Mesendoderm (in vitro differentiated cells): ENCODE measurements at regions not wholly inside any gene's neighbourhood (a gene's known extent, or its start where the extent isn't known, plus 50 kb on each side); places are given as distances from the start of the nearest gene placed in this dataset.

Experiments used
- DNase-seq: peaks from one replicate; pipeline ENCODE4 v3.0.0; 2013
- H2AK5ac ChIP-seq: 2 replicates; pipeline ENCODE4 v1.6.1; 2013; ENCODE audit warnings: low read length, inconsistent platforms
- H2BK120ac ChIP-seq: 2 replicates; pipeline ENCODE4 v1.6.1; 2013; ENCODE audit warnings: low read depth, mild to moderate bottlenecking, low read length, moderate library complexity, mixed read lengths
- H2BK15ac ChIP-seq: replicated peaks from 2 replicates; pipeline ENCODE4 v1.6.1; 2013; ENCODE audit warnings: low read depth, mild to moderate bottlenecking, moderate library complexity
- H2BK5ac ChIP-seq: 2 replicates; pipeline ENCODE4 v1.6.1; 2013; ENCODE audit warnings: low read length, inconsistent platforms
- H3K18ac ChIP-seq: 2 replicates; pipeline ENCODE4 v1.6.1; 2013; ENCODE audit warnings: mild to moderate bottlenecking, low read length, mixed read lengths
- H3K23ac ChIP-seq: one replicate; pipeline ENCODE4 v1.6.1; 2013; ENCODE audit warnings: low read length
- H3K27ac ChIP-seq: 2 replicates; pipeline ENCODE4 v1.5.1; 2013; ENCODE audit warnings: low read depth, mild to moderate bottlenecking, inconsistent platforms, low read length, moderate library complexity
- H3K27me3 ChIP-seq: 2 replicates; pipeline ENCODE4 v1.6.1; 2013; ENCODE audit warnings: low read length, control low read depth, mild to moderate bottlenecking, inconsistent platforms; ENCODE audit not compliant: insufficient read depth, poor library complexity
- H3K36me3 ChIP-seq: 2 replicates; pipeline ENCODE4 v1.6.1; 2013; ENCODE audit warnings: low read length, inconsistent platforms; ENCODE audit not compliant: control insufficient read depth, insufficient read depth
- H3K4ac ChIP-seq: one replicate; pipeline ENCODE4 v1.6.1; 2013; ENCODE audit warnings: low read depth, mild to moderate bottlenecking, low read length, moderate library complexity
- H3K4me1 ChIP-seq: 2 replicates; pipeline ENCODE4 v1.6.1; 2013; ENCODE audit warnings: low read depth, low read length, inconsistent platforms; ENCODE audit not compliant: control insufficient read depth
- H3K4me2 ChIP-seq: 2 replicates; pipeline ENCODE4 v1.6.1; 2013; ENCODE audit warnings: low read length
- H3K4me3 ChIP-seq: 2 replicates; pipeline ENCODE4 v1.5.1; 2013; ENCODE audit warnings: mild to moderate bottlenecking, low read length
- H3K56ac ChIP-seq: one replicate; pipeline ENCODE4 v1.6.1; 2013; ENCODE audit warnings: low read length
- H3K79me1 ChIP-seq: 2 replicates; pipeline ENCODE4 v1.6.1; 2013; ENCODE audit warnings: low read length, inconsistent platforms
- H3K79me2 ChIP-seq: 2 replicates; pipeline ENCODE4 v1.6.1; 2013; ENCODE audit warnings: mild to moderate bottlenecking, low read length; ENCODE audit not compliant: control insufficient read depth, insufficient read depth
- H3K9ac ChIP-seq: 2 replicates; pipeline ENCODE4 v1.6.1; 2013; ENCODE audit warnings: low read length, inconsistent platforms
- H4K5ac ChIP-seq: one replicate; pipeline ENCODE4 v1.6.1; 2013; ENCODE audit warnings: low read length
- H4K8ac ChIP-seq: one replicate; pipeline ENCODE4 v1.6.1; 2013; ENCODE audit warnings: low read depth, mild to moderate bottlenecking, control low read depth, low read length, moderate library complexity
- WGBS: extraction: QIAGEN DNeasy Blood & Tissue Kit; methylation state at CpG from one replicate; pipeline ENCODE4 v1.1.7; 2013; ENCODE audit warnings: low lambda C conversion rate, missing lambda C conversion rate; ENCODE audit not compliant: insufficient coverage; ENCODE audit errors: extremely low coverage; 5-methylcytosine and 5-hydroxymethylcytosine counted together

- H3K4me2 ChIP-seq: no peak overlapping the region
- WGBS: no CpG with 5 or more reads among the region's 1 CpG
- no peak overlapping the region for H4K5ac ChIP-seq
- no peak for DNase-seq
- no peak overlapping the region for H2AK5ac ChIP-seq
- no peak overlapping the region for H3K23ac ChIP-seq
- no peaks in the 10 kb centered on the region for H3K79me2 ChIP-seq
- H2BK15ac ChIP-seq: no peak overlapping the region
- no peaks in the 10 kb centered on the region for H3K79me1 ChIP-seq
- no peak overlapping the region for H3K9ac ChIP-seq
- H3K4me1 ChIP-seq: no peaks in the 10 kb centered on the region
- H2BK120ac ChIP-seq: no peak overlapping the region
- no peak overlapping the region for H3K4ac ChIP-seq
- H3K27ac ChIP-seq: no peak overlapping the region
- H3K27me3 ChIP-seq: no peaks in the 10 kb centered on the region
- no peak overlapping the region for H3K56ac ChIP-seq
- H2BK5ac ChIP-seq: no peak overlapping the region
- H3K4me3 ChIP-seq: no peak overlapping the region
- H3K36me3 ChIP-seq: no peaks in the 10 kb centered on the region
- H3K18ac ChIP-seq: no peak overlapping the region
- H4K8ac ChIP-seq: no peak overlapping the region
These were observed 324.8 kb downstream of the RWDD3 start for GRCh38 chr1:95558791-95559190.

DNA sequence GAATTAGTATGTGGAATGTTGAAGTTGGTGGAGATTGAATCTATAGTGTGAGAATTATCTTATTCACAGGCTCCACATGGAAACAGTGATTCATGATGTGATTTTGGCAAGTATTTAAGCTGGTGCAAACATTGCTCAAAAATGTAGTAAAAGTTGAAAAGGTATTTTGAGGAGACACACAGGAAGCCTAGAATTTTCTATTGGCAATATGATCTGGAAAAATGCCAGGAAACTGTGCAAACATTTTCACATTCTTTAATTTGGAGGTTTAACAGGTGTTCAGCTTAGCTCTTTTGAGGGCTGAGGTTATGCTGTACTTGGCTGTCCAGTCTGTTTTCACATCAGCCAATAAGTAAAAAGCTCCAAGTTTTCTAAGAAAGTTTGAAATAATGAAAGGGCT, 327.3 kb downstream of the RWDD3 start:
- Histone ChIP-seq H3K79me1 (no peaks in the 10 kb centered on the region), H3K27me3 (no peaks in the 10 kb centered on the region), H3K18ac (no peak overlapping the region), H2BK5ac (no peak overlapping the region), H4K8ac (no peak overlapping the region), H3K79me2 (no peaks in the 10 kb centered on the region), H3K56ac (no peak overlapping the region), H2BK15ac (no peak overlapping the region), H3K4me3 (no peak overlapping the region), H2BK120ac (no peak overlapping the region), H4K5ac (no peak overlapping the region), H2AK5ac (no peak overlapping the region), H3K27ac (no peak overlapping the region), H3K9ac (no peak overlapping the region), H3K4ac (no peak overlapping the region), H3K36me3 (no peaks in the 10 kb centered on the region), H3K4me2 (no peak overlapping the region), H3K23ac (no peak overlapping the region), H3K4me1 (no peaks in the 10 kb centered on the region)
- no peak for DNase-seq

DNA sequence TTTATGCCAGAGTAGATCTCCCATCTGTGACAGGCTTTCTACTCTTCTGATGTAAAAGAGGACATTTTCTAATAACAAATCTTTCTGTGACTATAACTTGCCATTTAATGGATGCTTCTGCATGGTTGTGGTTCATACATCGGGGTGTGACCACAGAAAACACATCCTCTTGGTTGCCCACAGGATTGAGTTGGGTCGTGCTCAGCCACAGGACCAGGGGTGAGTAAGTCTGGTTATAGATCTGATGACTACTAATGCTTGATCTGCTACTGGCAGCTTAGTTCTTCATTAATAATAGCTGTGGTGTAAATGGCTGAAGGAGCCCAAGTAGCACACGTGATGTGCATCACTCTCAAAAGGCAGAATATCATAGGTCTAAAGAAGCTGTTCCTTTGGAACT, 328.2 kb downstream of the RWDD3 start:
- H3K4me3 ChIP-seq: no peak overlapping the region
- H2AK5ac ChIP-seq: no peak overlapping the region
- H3K4me1 ChIP-seq: no peaks in the 10 kb centered on the region
- no peak overlapping the region for H3K56ac ChIP-seq
- no peak overlapping the region for H3K4ac ChIP-seq
- H3K23ac ChIP-seq: no peak overlapping the region
- no peak overlapping the region for H3K18ac ChIP-seq
- H3K4me2 ChIP-seq: no peak overlapping the region
- H3K9ac ChIP-seq: no peak overlapping the region
- H3K27me3 ChIP-seq: no peaks in the 10 kb centered on the region
- H3K79me1 ChIP-seq: no peaks in the 10 kb centered on the region
- no peak overlapping the region for H2BK15ac ChIP-seq
- no peaks in the 10 kb centered on the region for H3K36me3 ChIP-seq
- H2BK5ac ChIP-seq: no peak overlapping the region
- no peak overlapping the region for H4K8ac ChIP-seq
- no peak overlapping the region for H2BK120ac ChIP-seq
- H3K27ac ChIP-seq: no peak overlapping the region
- H3K79me2 ChIP-seq: no peaks in the 10 kb centered on the region
- DNase-seq: no peak
- H4K5ac ChIP-seq: no peak overlapping the region
- WGBS: no CpG with 5 or more reads among the region's 3 CpGs

DNA sequence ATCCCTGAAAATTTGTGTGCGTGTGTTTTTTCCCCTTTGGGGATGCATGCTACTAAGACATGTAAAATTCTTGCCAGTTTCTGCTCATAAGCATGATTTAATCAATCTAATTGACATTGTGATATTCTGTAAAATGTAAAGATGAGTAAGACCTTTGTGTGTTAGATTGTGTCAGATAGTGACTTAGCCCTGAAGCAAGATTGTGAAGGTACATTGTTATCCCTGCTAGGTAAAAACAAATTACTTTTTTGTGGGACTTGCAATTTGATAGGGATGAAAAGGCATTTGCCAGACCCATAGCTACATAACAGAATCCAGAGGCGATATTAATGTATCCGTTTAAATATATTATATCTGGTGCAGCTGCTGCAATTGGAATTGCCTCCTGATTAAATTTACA, 338.0 kb downstream of the RWDD3 start:
- H3K18ac ChIP-seq: no peak overlapping the region
- peak; percentile 13 for DNase-seq
- H3K4me1 ChIP-seq: no peaks in the 10 kb centered on the region
- no peaks in the 10 kb centered on the region for H3K79me1 ChIP-seq
- no peaks in the 10 kb centered on the region for H3K79me2 ChIP-seq
- H3K4me3 ChIP-seq: no peak overlapping the region
- H4K8ac ChIP-seq: no peak overlapping the region
- H2BK15ac ChIP-seq: no peak overlapping the region
- H2BK5ac ChIP-seq: no peak overlapping the region
- H2BK120ac ChIP-seq: no peak overlapping the region
- H4K5ac ChIP-seq: no peak overlapping the region
- H3K23ac ChIP-seq: no peak overlapping the region
- no peak overlapping the region for H3K27ac ChIP-seq
- H3K9ac ChIP-seq: no peak overlapping the region
- H3K56ac ChIP-seq: no peak overlapping the region
- H3K4me2 ChIP-seq: no peak overlapping the region
- H3K4ac ChIP-seq: no peak overlapping the region
- no peaks in the 10 kb centered on the region for H3K36me3 ChIP-seq
- no CpG with 5 or more reads among the region's 3 CpGs for WGBS
- H3K27me3 ChIP-seq: no peaks in the 10 kb centered on the region
- no peak overlapping the region for H2AK5ac ChIP-seq

DNA sequence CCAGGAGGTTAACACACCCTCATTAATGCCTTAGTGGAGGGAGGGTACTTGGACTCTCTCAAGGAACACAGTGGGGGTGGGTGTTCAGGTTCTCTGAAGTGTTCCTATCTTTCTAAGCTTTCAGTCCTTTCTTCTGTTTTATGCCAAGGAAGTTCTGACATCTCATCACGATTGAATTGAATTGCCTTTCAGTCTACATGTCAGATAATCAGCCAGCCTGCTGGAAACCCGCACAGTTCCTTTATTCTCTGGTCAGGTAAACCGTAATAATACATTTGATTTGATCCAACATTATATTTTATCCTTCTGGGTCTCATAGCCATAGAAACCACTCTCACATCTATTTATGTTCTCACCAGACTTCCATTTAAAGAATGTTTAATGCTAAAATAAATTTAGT, 339.0 kb downstream of the RWDD3 start:
- no peak overlapping the region for H3K56ac ChIP-seq
- no peak overlapping the region for H4K5ac ChIP-seq
- no peaks in the 10 kb centered on the region for H3K79me1 ChIP-seq
- no peak overlapping the region for H3K9ac ChIP-seq
- no CpG with 5 or more reads among the region's 3 CpGs for WGBS
- H3K4me1 ChIP-seq: no peaks in the 10 kb centered on the region
- H2BK15ac ChIP-seq: no peak overlapping the region
- H3K23ac ChIP-seq: no peak overlapping the region
- no peak overlapping the region for H3K27ac ChIP-seq
- H3K27me3 ChIP-seq: no peaks in the 10 kb centered on the region
- no peak overlapping the region for H3K4me2 ChIP-seq
- H3K36me3 ChIP-seq: no peaks in the 10 kb centered on the region
- H2BK120ac ChIP-seq: no peak overlapping the region
- H3K4me3 ChIP-seq: no peak overlapping the region
- no peak overlapping the region for H3K18ac ChIP-seq
- H3K4ac ChIP-seq: peak overlapping the region; percentile 7
- H2BK5ac ChIP-seq: no peak overlapping the region
- H3K79me2 ChIP-seq: no peaks in the 10 kb centered on the region
- H2AK5ac ChIP-seq: no peak overlapping the region
- no peak for DNase-seq
- H4K8ac ChIP-seq: no peak overlapping the region

- no peak overlapping the region for H4K5ac ChIP-seq
- H3K4ac ChIP-seq: no peak overlapping the region
- DNase-seq: no peak
- no peaks in the 10 kb centered on the region for H3K4me1 ChIP-seq
- WGBS: no CpG with 5 or more reads among the region's 3 CpGs
- H2BK15ac ChIP-seq: no peak overlapping the region
- no peak overlapping the region for H4K8ac ChIP-seq
- H2BK120ac ChIP-seq: no peak overlapping the region
- H3K79me2 ChIP-seq: no peaks in the 10 kb centered on the region
- H3K27me3 ChIP-seq: no peaks in the 10 kb centered on the region
- no peaks in the 10 kb centered on the region for H3K36me3 ChIP-seq
- H2BK5ac ChIP-seq: no peak overlapping the region
- H2AK5ac ChIP-seq: no peak overlapping the region
- H3K56ac ChIP-seq: no peak overlapping the region
- H3K4me2 ChIP-seq: no peak overlapping the region
- H3K79me1 ChIP-seq: no peaks in the 10 kb centered on the region
- no peak overlapping the region for H3K27ac ChIP-seq
- no peak overlapping the region for H3K4me3 ChIP-seq
- H3K23ac ChIP-seq: no peak overlapping the region
- no peak overlapping the region for H3K18ac ChIP-seq
- H3K9ac ChIP-seq: no peak overlapping the region
These were observed 341.3 kb downstream of the RWDD3 start for GRCh38 chr1:95575291-95575690.
